Brain microvascular endothelial cell (primary cell): ENCODE measurements at regions not wholly inside any gene's neighbourhood (a gene's known extent, or its start where the extent isn't known, plus 50 kb on each side); places are given as distances from the start of the nearest gene placed in this dataset.

Experiments used
- DNase-seq: peaks from one replicate; pipeline ENCODE4 v3.0.0-alpha.2; 2020
- H3K27ac ChIP-seq: fragments of 250-450 bp; sonication (Bioruptor Pico); 2 replicates; pipeline ENCODE4 v1.5.1; 2020; ENCODE audit warnings: mild to moderate bottlenecking, moderate library complexity
- H3K27me3 ChIP-seq: fragments of 250-450 bp; sonication (Bioruptor Pico); replicated peaks from 2 replicates; pipeline ENCODE4 v1.5.1; 2020; ENCODE audit warnings: mild to moderate bottlenecking
- H3K36me3 ChIP-seq: fragments of 250-450 bp; sonication (Bioruptor Pico); replicated peaks from 2 replicates; pipeline ENCODE4 v1.5.1; 2020; ENCODE audit warnings: mild to moderate bottlenecking
- H3K4me3 ChIP-seq: 2 replicates; pipeline ENCODE4 v1.5.1; 2011; ENCODE audit warnings: low read depth, mild to moderate bottlenecking, control low read depth, low read length, moderate library complexity
- CTCF ChIP-seq: IDR thresholded peaks from 2 replicates; pipeline ENCODE4 v1.5.1; 2011; ENCODE audit warnings: low read depth, mild to moderate bottlenecking, moderate library complexity, low read length, control low read depth, inconsistent platforms; ENCODE audit errors: missing control alignments
- in situ Hi-C: cut with HindIII; loops from 2 replicates; pipeline ENCODE4 v1.10.0; 2017; ENCODE audit warnings: low sequenced_read_pairs, low pct_ligation_motif_present

GRCh38 chrX:69015564-69016292 is 149.5 kb downstream of the PJA1 start:
- Histone ChIP-seq H3K27me3 (no peaks in the 10 kb centered on the region), H3K4me3 (no peak overlapping the region), H3K36me3 (no peaks in the 10 kb centered on the region), H3K27ac (no peak overlapping the region)
- no peak for TF ChIP-seq CTCF
- DNase-seq: no peak
- in situ Hi-C loops: no loop called here

- no peak for TF ChIP-seq CTCF
- no peak for DNase-seq
Observed at GRCh38 chrX:69015156-69015555, 150.1 kb downstream of the PJA1 start.

GRCh38 chrX:69014200-69014599 is 151.1 kb downstream of the PJA1 start:
- H3K27ac ChIP-seq: no peak overlapping the region
- H3K4me3 ChIP-seq: no peak overlapping the region
- peak; percentile 27 for DNase-seq
- no peaks in the 10 kb centered on the region for H3K27me3 ChIP-seq
- H3K36me3 ChIP-seq: no peaks in the 10 kb centered on the region
- TF ChIP-seq CTCF: no peak
- in situ Hi-C loops: no loop called here

More at GRCh38 chrX:69015156-69015555, 150.1 kb downstream of the PJA1 start:
- in situ Hi-C loops: no loop called here
- Histone ChIP-seq H3K4me3 (no peak overlapping the region), H3K27me3 (no peaks in the 10 kb centered on the region), H3K27ac (no peak overlapping the region), H3K36me3 (no peaks in the 10 kb centered on the region)

GRCh38 chrX:69010339-69010738 is 154.9 kb downstream of the PJA1 start:
- H3K36me3 ChIP-seq: no peaks in the 10 kb centered on the region
- no peak for DNase-seq
- no peak overlapping the region for H3K4me3 ChIP-seq
- in situ Hi-C loops: no loop called here
- H3K27ac ChIP-seq: no peak overlapping the region
- no peak for TF ChIP-seq CTCF
- H3K27me3 ChIP-seq: no peaks in the 10 kb centered on the region

- no peak for DNase-seq
Observed at GRCh38 chrX:69000877-69001276, 164.4 kb downstream of the PJA1 start.

More at GRCh38 chrX:69000877-69001276, 164.4 kb downstream of the PJA1 start:
- Histone ChIP-seq H3K4me3 (no peak overlapping the region), H3K27ac (no peak overlapping the region), H3K27me3 (no peaks in the 10 kb centered on the region), H3K36me3 (no peaks in the 10 kb centered on the region)
- in situ Hi-C loops: no loop called here
- TF ChIP-seq CTCF: no peak
